ENCODE measurements at regions not wholly inside any gene's neighbourhood (a gene's known extent, or its start where the extent isn't known, plus 50 kb on each side); places are given as distances from the start of the nearest gene placed in this dataset.

- in situ Hi-C loops (cut with MboI; ENCODE audit: low sequenced_read_pairs): no loop called here
Measured at GRCh38 chr16:74035816-74036215, 260.8 kb upstream of the PSMD7 start.

DNA sequence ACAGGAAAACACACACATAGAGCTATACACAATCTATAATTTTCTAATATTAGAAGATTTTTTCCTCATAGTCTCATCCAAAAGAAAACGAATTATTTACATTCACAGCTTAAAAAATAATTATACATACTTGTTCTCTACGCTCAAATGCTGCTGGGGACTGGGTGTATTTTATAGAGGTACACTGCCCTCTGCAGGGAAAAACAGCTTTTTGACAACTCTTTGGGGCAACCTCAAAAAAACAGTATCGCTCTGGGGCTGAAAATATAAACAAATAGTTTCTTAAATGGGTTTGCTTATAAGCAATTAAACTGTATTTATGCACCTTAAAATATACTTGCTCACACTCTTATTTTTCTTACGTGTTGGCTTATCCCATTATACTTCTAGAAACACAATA, 261.8 kb upstream of the PSMD7 start:
- in situ Hi-C loops (cut with MboI; ENCODE audit: low sequenced_read_pairs): no loop called here

DNA sequence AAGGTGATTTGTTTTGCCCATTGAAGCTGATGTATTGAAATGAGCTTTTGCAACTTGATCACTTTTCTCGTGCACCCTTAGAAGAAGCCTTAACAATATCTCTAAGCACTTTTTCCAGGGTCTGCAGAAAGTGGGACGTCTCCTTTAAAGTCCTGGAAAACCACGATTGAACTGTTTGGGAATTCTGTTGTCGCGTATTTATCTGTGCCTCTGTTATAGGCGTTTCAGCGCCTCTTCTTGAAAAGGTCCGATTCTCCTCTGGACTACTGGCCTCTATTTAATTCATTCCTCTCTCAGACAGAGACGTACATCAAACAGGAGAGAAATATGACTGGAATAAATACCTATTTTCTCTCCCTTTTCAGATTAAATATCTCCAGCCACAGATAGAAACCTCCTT, 262.4 kb upstream of the PSMD7 start:
- in situ Hi-C loops (cut with MboI; ENCODE audit: low sequenced_read_pairs): no loop called here

DNA sequence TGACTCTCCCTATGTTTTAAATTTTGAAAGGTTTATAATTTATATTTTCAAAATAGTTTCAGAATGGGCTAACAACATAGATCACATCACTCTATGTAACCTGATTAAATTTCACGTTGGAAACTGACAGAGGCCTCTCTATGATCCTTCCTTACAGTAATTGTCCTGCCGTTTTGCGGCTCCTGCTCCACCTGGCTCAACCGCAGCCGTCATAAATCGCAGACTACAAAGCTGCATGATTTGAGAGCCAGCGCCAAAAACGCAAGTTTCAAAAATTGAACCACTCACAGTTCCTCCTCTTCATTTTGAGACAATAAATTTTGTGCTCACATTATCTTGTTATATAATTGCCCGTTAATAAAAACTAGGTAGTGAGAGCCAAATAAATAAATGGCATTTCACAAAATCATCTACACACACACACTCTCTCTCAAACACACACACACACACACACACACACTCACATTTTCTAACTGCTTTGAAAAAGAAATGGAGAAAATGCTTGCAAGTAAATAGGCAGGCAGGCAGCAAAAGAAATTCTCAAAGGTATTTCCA, 263.1 kb upstream of the PSMD7 start:
- in situ Hi-C loops (cut with MboI; ENCODE audit: low sequenced_read_pairs): no loop called here

DNA sequence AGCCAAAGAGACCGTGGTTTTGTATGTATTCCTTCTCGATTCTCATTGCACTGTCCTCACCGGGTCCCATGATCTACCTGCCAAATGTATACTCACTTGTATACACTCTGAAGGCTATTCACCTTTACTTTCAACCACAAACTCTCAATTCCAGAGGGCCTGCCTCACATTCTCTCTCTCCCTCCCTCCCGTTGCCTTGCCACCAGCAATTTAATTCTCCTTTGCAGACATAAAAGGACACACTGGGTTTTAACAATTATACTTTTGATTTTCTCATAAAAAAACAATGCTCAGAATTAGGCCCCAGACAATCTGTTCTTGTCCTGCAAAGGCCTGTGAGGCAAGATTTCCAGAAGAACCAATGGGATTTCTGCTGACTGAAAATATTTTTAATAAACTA, 265.1 kb upstream of the PSMD7 start:
- in situ Hi-C loops (cut with MboI; ENCODE audit: low sequenced_read_pairs): no loop called here

GRCh38 chr16:74030000-74030706, 266.5 kb upstream of the PSMD7 start:
- in situ Hi-C loops (cut with MboI; ENCODE audit: low sequenced_read_pairs): no loop called here

- in situ Hi-C loops (cut with MboI; ENCODE audit: low sequenced_read_pairs): no loop called here
Measured at GRCh38 chr16:74029115-74029792, 267.4 kb upstream of the PSMD7 start.

GRCh38 chr16:74026373-74027281, 270.0 kb upstream of the PSMD7 start:
- in situ Hi-C loops (cut with MboI; ENCODE audit: low sequenced_read_pairs): no loop called here

DNA sequence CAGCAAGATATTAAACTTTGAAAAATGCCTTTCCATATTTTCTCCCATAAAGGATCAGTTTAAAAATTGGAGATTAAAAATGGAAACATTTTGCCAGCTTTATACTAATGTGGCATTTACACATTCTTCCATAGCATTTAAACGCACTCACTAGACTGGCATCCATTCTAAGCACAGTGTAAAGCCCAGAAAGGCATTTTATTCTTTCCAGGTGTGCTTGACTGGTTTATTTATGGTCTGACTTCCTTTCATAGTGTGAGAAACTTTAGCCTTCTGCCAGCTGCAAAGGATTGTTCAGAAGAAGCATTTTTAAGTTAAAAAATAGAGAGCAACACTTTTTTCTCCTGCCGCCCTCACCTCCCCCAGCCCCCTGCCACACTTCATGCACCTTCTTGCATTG, 271.7 kb upstream of the PSMD7 start:
- in situ Hi-C loops (cut with MboI; ENCODE audit: low sequenced_read_pairs): no loop called here

- in situ Hi-C loops (cut with MboI; ENCODE audit: low sequenced_read_pairs): no loop called here
Measured at GRCh38 chr16:74020095-74020670, 276.4 kb upstream of the PSMD7 start.

DNA sequence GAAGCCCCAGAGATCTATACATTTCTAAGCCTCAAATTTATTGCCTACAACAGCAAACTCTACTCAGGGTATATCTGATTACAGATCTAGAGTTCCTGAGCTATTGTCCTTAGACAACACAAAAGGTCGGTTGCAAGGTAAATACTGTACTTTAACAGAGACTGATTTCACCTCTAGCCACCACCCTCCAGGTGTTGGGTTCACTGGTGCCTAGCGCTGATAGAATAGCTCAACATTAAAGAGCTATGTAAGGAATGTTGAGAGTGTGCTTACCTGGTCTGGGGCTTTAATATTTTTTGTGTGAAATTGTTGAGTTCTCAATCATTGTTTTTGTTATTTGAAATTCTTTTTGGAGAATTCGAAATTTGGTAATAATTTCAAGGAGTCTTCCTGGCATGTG, 277.0 kb upstream of the PSMD7 start:
- in situ Hi-C loops (cut with MboI; ENCODE audit: low sequenced_read_pairs): no loop called here

GRCh38 chr16:74015953-74016352, 280.7 kb upstream of the PSMD7 start:
- in situ Hi-C loops (cut with MboI; ENCODE audit: low sequenced_read_pairs): no loop called here

- in situ Hi-C loops (cut with MboI; ENCODE audit: low sequenced_read_pairs): no loop called here
Measured at GRCh38 chr16:73998707-73999106, 297.9 kb upstream of the PSMD7 start.

- in situ Hi-C loops (cut with MboI; ENCODE audit: low sequenced_read_pairs): no loop called here
Measured at GRCh38 chr16:73997971-73998370, 298.6 kb upstream of the PSMD7 start.

DNA sequence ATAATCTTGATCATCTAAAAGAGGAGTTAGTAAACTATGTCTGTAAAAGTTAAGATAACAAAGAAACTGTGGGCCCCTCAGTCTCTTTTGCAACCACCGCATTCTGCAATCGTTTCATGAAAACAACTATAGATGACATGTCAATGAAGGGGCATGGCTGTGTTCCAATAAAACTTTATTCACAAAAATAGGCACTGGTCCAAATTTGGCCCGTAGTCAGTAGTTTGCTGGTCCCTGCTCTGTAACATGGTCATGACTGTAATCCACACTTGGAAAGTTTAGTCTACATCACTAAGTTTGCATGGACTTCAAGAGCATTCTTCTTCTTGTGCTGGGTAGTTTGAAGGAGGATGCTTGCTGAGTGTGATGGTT, 299.3 kb upstream of the PSMD7 start:
- in situ Hi-C loops (cut with MboI; ENCODE audit: low sequenced_read_pairs): no loop called here

DNA sequence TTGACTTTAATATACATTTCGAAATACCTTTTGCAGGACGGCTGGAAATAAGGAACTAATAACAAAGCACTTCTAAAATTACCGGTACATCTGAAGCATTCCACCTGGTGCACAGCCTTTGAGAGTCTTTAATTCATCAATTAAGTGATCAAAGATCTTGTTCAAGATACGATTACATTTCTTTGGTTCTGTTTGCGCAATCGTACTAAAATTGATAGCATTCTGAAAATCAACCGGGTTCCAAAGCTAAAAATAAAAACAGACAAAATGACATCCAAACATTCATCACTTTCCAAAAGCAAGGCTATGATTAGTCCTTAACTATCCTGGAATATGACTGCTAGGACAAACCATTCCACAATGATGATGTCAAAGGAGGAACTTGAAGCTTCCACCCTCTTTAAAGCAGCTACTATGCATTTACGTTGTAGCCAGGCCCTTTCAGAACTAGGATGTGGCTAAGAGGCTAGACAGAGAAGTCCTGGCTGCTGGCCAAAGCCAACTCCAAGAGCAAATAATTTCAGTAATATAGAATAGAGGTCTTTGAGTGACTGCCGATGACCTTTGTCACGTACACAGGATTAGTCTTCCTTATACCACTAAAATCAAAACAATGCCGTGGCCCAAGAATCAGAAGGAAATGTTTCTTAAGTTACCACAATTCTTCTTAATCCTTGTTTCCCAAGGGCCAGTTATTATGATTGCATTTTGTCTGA, 299.8 kb upstream of the PSMD7 start:
- in situ Hi-C loops (cut with MboI; ENCODE audit: low sequenced_read_pairs): no loop called here

DNA sequence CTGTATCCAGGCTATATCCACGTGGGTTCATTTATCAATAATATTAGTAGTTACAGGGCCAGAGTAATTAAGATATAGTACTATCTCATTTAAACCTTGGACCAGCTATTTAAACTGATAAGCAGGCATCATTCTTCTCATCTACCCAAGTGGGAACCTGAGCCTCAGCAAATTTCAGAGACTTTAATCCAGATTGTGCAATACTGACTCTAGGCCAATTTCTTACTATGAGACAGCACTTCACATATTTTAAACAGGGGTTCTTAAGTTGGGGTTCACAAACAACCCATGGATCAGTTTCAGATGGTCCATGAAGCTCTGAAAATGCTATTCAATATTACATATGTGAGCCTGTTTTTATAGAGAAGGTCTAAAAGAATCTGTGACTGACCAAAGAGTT, 302.7 kb upstream of the PSMD7 start:
- in situ Hi-C loops (cut with MboI; ENCODE audit: low sequenced_read_pairs): no loop called here

- in situ Hi-C loops (cut with MboI; ENCODE audit: low sequenced_read_pairs): no loop called here
Measured at GRCh38 chr16:73978407-73978784, 318.2 kb upstream of the PSMD7 start.

- in situ Hi-C loops (cut with MboI; ENCODE audit: low sequenced_read_pairs): no loop called here
Measured at GRCh38 chr16:73976644-73977043, 320.0 kb upstream of the PSMD7 start.

- in situ Hi-C loops (cut with MboI; ENCODE audit: low sequenced_read_pairs): no loop called here
Measured at GRCh38 chr16:73973174-73973573, 323.4 kb upstream of the PSMD7 start.

GRCh38 chr16:73966851-73967250, 329.8 kb upstream of the PSMD7 start:
- in situ Hi-C loops (cut with MboI; ENCODE audit: low sequenced_read_pairs): no loop called here

Measured in HL-60/S4 treated with retinoic acid at 250 ng/mL for 4 days and 3 days (cell line).